ENCODE measurements at regions not wholly inside any gene's neighbourhood (a gene's known extent, or its start where the extent isn't known, plus 50 kb on each side); places are given as distances from the start of the nearest gene placed in this dataset.

DNA sequence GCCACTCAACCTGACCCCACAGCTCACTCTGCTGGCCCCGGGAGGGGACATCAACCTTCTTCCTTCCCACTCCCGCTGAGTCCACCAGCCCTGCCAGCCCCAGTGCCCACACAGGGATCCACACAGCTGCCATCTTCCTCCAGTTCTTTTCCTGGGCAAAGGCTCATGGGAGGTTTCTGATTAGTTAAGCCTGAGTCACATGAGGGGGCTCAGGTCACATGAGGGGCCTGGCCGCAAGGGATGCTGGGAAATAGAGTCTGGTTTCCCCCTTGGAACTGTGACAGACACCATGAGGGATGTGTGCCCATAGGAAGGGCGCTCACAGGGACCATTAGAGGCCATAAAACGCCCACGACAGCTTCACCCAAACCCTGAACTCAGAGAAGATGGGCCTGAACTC is 228.7 kb upstream of the SFSWAP start:
- no peaks in the 10 kb centered on the region for H3K4me1 ChIP-seq (replicated peaks in 1 of 2)
- WGBS, 10 experiments = 0 to 95% (median 67%) methylated on average over 2 to 3 of the region's 6 CpGs; no CpG with 5 or more reads in 5 of the 10 experiments
- ATAC-seq (replicated peaks in 6 of 8) = no peak
- in situ Hi-C loops (cut with MboI; ENCODE audit: low pct_unique_long_range_greater_than_20kb in 2 of 9, low sequenced_read_pairs in 9 of 9, unreplicated experiment in 9 of 9) = no loop called here
- no peak overlapping the region for H3K4me3 ChIP-seq
- H3K27ac ChIP-seq = no peak overlapping the region

- 0 to 100% (median 80%) methylated on average over 1 to 3 of the region's 9 CpGs; no CpG with 5 or more reads in 5 of the 10 experiments for WGBS, 10 experiments
- Histone ChIP-seq H3K4me1 (replicated peaks in 1 of 2) (no peaks in the 10 kb centered on the region), H3K27ac (no peak overlapping the region), H3K4me3 (no peak overlapping the region)
- in situ Hi-C loops (cut with MboI; ENCODE audit: low pct_unique_long_range_greater_than_20kb in 2 of 9, low sequenced_read_pairs in 9 of 9, unreplicated experiment in 9 of 9) = no loop called here
- ATAC-seq (replicated peaks in 6 of 8) = no peak
Observed at GRCh38 chr12:131482686-131483085, 228.2 kb upstream of the SFSWAP start.

GRCh38 chr12:131486451-131487230 is 224.2 kb upstream of the SFSWAP start:
- Histone ChIP-seq H3K4me1 (replicated peaks in 1 of 2) (no peaks in the 10 kb centered on the region), H3K4me3 (no peak overlapping the region), H3K27ac (no peak overlapping the region)
- 4 to 62% (median 45%) methylated on average over 1 to 4 of the region's 5 CpGs; no CpG with 5 or more reads in 2 of the 10 experiments for WGBS, 10 experiments
- in situ Hi-C loops (cut with MboI; ENCODE audit: low pct_unique_long_range_greater_than_20kb in 2 of 9, low sequenced_read_pairs in 9 of 9, unreplicated experiment in 9 of 9) = no loop called here
- no peak for ATAC-seq (replicated peaks in 6 of 8)

GRCh38 chr12:131487388-131488124 is 223.3 kb upstream of the SFSWAP start:
- Histone ChIP-seq H3K4me3 (no peak overlapping the region), H3K4me1 (replicated peaks in 1 of 2) (no peaks in the 10 kb centered on the region), H3K27ac (no peak overlapping the region)
- in situ Hi-C loops (cut with MboI; ENCODE audit: low pct_unique_long_range_greater_than_20kb in 2 of 9, low sequenced_read_pairs in 9 of 9, unreplicated experiment in 9 of 9) = no loop called here
- ATAC-seq (replicated peaks in 6 of 8) = peak in 3 of 8 experiments; percentile 75 to 94 (median 84)
- WGBS, 10 experiments = 0 to 81% (median 40%) methylated on average over 2 to 7 of the region's 9 CpGs; no CpG with 5 or more reads in 2 of the 10 experiments

DNA sequence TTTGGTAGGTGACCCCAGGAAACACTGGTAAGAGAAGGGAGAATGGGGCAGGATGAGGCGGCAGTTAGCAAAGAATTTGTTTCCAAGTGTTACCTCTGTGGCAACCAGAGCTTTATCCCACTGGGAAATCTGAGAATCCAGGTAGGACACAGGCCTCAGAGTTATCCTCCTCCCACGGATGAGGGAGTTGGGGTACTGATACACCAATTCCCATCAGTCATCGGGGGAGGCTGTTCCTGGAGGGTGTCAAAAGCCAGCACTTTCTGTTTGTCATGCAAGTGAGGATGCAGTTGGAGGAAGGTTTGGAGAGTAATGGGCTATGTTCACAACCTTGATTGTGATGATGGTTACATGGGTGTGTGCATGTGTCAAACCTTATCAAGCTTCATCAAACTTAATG is 221.2 kb upstream of the SFSWAP start:
- Histone ChIP-seq H3K4me1 (replicated peaks in 1 of 2) (no peaks in the 10 kb centered on the region), H3K4me3 (no peak overlapping the region), H3K27ac (no peak overlapping the region)
- ATAC-seq (replicated peaks in 6 of 8) = no peak
- in situ Hi-C loops (cut with MboI; ENCODE audit: low pct_unique_long_range_greater_than_20kb in 2 of 9, low sequenced_read_pairs in 9 of 9, unreplicated experiment in 9 of 9) = no loop called here
- 50 to 100% (median 75%) methylated on average over 1 to 3 of the region's 3 CpGs; no CpG with 5 or more reads in 4 of the 10 experiments for WGBS, 10 experiments

DNA sequence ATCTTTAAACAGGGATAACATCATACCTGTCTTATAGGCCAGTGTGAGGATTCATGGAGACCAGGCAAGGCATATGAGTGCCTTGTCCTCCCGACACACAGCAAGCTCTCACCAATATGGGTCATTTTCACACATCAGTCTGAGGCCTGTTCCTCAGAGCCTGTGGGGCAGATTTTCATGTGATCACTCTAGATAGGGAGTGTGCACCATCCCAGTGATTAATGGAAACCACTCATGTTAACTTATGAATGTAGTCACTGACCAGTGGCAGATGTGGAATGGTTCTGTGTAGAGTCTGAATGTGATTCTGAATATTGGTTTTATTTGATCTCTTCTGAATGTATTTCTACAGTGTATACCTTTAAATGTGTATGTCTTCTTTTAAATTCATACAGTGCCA is 219.7 kb upstream of the SFSWAP start:
- 0 to 100% (median 57%) methylated on average over 1 of the region's 1 CpG; no CpG with 5 or more reads in 6 of the 10 experiments for WGBS, 10 experiments

GRCh38 chr12:131491916-131492490 is 218.9 kb upstream of the SFSWAP start:
- no peak overlapping the region for H3K4me3 ChIP-seq
- in situ Hi-C loops (cut with MboI; ENCODE audit: low pct_unique_long_range_greater_than_20kb in 2 of 9, low sequenced_read_pairs in 9 of 9, unreplicated experiment in 9 of 9) = no loop called here
- no peak overlapping the region for H3K27ac ChIP-seq
- ATAC-seq (replicated peaks in 6 of 8) = peak in 1 of 8 experiments; percentile 41
- no peaks in the 10 kb centered on the region for H3K4me1 ChIP-seq (replicated peaks in 1 of 2)
- 10 to 59% (median 40%) methylated on average over 1 to 3 of the region's 3 CpGs; no CpG with 5 or more reads in 7 of the 10 experiments for WGBS, 10 experiments

More for the DNA sequence above, 219.7 kb upstream of the SFSWAP start:
- no peak for ATAC-seq (replicated peaks in 6 of 8)
- Histone ChIP-seq H3K4me1 (replicated peaks in 1 of 2) (no peaks in the 10 kb centered on the region), H3K27ac (no peak overlapping the region), H3K4me3 (no peak overlapping the region)
- in situ Hi-C loops (cut with MboI; ENCODE audit: low pct_unique_long_range_greater_than_20kb in 2 of 9, low sequenced_read_pairs in 9 of 9, unreplicated experiment in 9 of 9) = no loop called here

GRCh38 chr12:131493068-131493826 is 217.6 kb upstream of the SFSWAP start:
- 0% methylated on average over 1 of the region's 34 CpGs; no CpG with 5 or more reads in 8 of the 10 experiments for WGBS, 10 experiments
- in situ Hi-C loops (cut with MboI; ENCODE audit: low pct_unique_long_range_greater_than_20kb in 2 of 9, low sequenced_read_pairs in 9 of 9, unreplicated experiment in 9 of 9) = no loop called here
- Histone ChIP-seq H3K27ac (no peak overlapping the region), H3K4me3 (no peak overlapping the region), H3K4me1 (replicated peaks in 1 of 2) (no peaks in the 10 kb centered on the region)
- no peak for ATAC-seq (replicated peaks in 6 of 8)

GRCh38 chr12:131494216-131494615 is 216.7 kb upstream of the SFSWAP start:
- H3K4me3 ChIP-seq = no peak overlapping the region
- H3K4me1 ChIP-seq (replicated peaks in 1 of 2) = no peaks in the 10 kb centered on the region
- 67 to 97% (median 93%) methylated on average over 3 to 10 of the region's 24 CpGs; no CpG with 5 or more reads in 7 of the 10 experiments for WGBS, 10 experiments
- no peak overlapping the region for H3K27ac ChIP-seq
- no peak for ATAC-seq (replicated peaks in 6 of 8)
- in situ Hi-C loops (cut with MboI; ENCODE audit: low pct_unique_long_range_greater_than_20kb in 2 of 9, low sequenced_read_pairs in 9 of 9, unreplicated experiment in 9 of 9) = no loop called here

GRCh38 chr12:131494741-131495524 is 216.0 kb upstream of the SFSWAP start:
- no peak overlapping the region for H3K27ac ChIP-seq
- in situ Hi-C loops (cut with MboI; ENCODE audit: low pct_unique_long_range_greater_than_20kb in 2 of 9, low sequenced_read_pairs in 9 of 9, unreplicated experiment in 9 of 9) = no loop called here
- no peaks in the 10 kb centered on the region for H3K4me1 ChIP-seq (replicated peaks in 1 of 2)
- WGBS, 10 experiments = 0 to 83% (median 40%) methylated on average over 1 to 3 of the region's 9 CpGs; no CpG with 5 or more reads in 2 of the 10 experiments
- ATAC-seq (replicated peaks in 6 of 8) = no peak
- H3K4me3 ChIP-seq = no peak overlapping the region

GRCh38 chr12:131497966-131498365 is 212.9 kb upstream of the SFSWAP start:
- H3K4me3 ChIP-seq = no peak overlapping the region
- no peak for ATAC-seq (replicated peaks in 6 of 8)
- in situ Hi-C loops (cut with MboI; ENCODE audit: low pct_unique_long_range_greater_than_20kb in 2 of 9, low sequenced_read_pairs in 9 of 9, unreplicated experiment in 9 of 9) = no loop called here

More at GRCh38 chr12:131497966-131498365, 212.9 kb upstream of the SFSWAP start:
- 62 to 89% (median 83%) methylated on average over 1 to 2 of the region's 2 CpGs; no CpG with 5 or more reads in 4 of the 10 experiments for WGBS, 10 experiments
- H3K4me1 ChIP-seq (replicated peaks in 1 of 2) = no peaks in the 10 kb centered on the region
- H3K27ac ChIP-seq = no peak overlapping the region
